ENCODE measurements at regions not wholly inside any gene's neighbourhood (a gene's known extent, or its start where the extent isn't known, plus 50 kb on each side); places are given as distances from the start of the nearest gene placed in this dataset.

DNA sequence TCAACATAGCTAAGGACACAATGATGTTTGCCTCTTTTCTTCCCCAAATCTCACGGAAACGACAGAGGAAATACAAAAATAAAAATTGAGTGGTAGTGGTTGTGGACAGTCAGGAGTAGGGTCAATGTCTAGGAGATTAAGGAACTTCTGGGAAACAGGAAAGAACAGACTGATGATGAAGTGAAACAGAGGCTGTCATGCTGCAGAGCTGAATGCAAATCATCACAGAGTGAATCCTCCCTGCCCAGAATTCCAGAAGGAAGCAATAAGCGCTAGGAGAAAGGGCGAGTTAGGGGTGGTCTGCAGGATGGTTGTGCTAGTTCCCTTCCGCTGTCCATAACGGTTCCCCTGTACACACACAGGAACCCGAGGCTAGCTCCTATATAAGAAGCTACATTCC is 64.7 kb upstream of the POMGNT2 start:
- no peaks in the 10 kb centered on the region for H3K36me3 ChIP-seq (ENCODE audit: control insufficient read depth in 2 of 2, extremely low read depth in 1 of 2, insufficient read depth in 2 of 2, low read length in 2 of 2)
- POLR2A ChIA-PET = no interaction called here
- no peak overlapping the region for H3K9ac ChIP-seq (replicated peaks; ENCODE audit: extremely low read depth, insufficient read depth, low read length)
- H3K9me3 ChIP-seq (replicated peaks; ENCODE audit: control insufficient read depth, insufficient read depth, low read length) = no peaks in the 10 kb centered on the region
- CTCF ChIA-PET = interaction anchor here (1.1 to 1.7 kb wide), 3 partner anchors 8 to 53 kb away, joined by 3 to 6 read pairs (median 4); no protein-coding TSS in a partner anchor
- no peaks in the 10 kb centered on the region for H3K79me2 ChIP-seq (ENCODE audit: control insufficient read depth, insufficient read depth, low read length)
- DNase-seq (ENCODE audit: low read depth, low spot score) (no peak), FAIRE-seq (no peak)
- no peaks in the 10 kb centered on the region for H4K20me1 ChIP-seq (replicated peaks; ENCODE audit: control insufficient read depth, extremely low read depth, insufficient read depth, low read length)
- H3K9me1 ChIP-seq (replicated peaks; ENCODE audit: control insufficient read depth, extremely low read depth, insufficient read depth, low read length) = no peaks in the 10 kb centered on the region
- BruUV-seq (replicated peaks) = no TSS peak
- no peak overlapping the region for H3K27ac ChIP-seq (ENCODE audit: insufficient read depth, low read depth, low read length)
- H3K27me3 ChIP-seq (ENCODE audit: control insufficient read depth in 2 of 2, insufficient read depth in 2 of 2, low read length in 2 of 2) = no peaks in the 10 kb centered on the region
- intact Hi-C loops (cut with micrococcal nuclease) (no loop called here), dilution Hi-C loops (cut with MboI; ENCODE audit: extremely low pct_ligation_motif_present, low sequenced_read_pairs) (no loop called here)
- no peak for TF ChIP-seq JUN (IDR thresholded peaks at IDR 0.05; ENCODE audit: borderline replicate concordance, insufficient read depth, insufficient read length, low read depth)
- no peak overlapping the region for H3K4me2 ChIP-seq (ENCODE audit: insufficient read depth, low read length)
- H3K4me3 ChIP-seq (replicated peaks in 1 of 3; ENCODE audit: insufficient read depth in 1 of 3, low read depth in 1 of 3, low read length in 3 of 3) = no peak overlapping the region
- H3K4me1 ChIP-seq (ENCODE audit: control insufficient read depth, extremely low read depth, insufficient read depth, low read length) = no peaks in the 10 kb centered on the region
- H2AFZ ChIP-seq (ENCODE audit: low read depth, low read length) = no peak overlapping the region

DNA sequence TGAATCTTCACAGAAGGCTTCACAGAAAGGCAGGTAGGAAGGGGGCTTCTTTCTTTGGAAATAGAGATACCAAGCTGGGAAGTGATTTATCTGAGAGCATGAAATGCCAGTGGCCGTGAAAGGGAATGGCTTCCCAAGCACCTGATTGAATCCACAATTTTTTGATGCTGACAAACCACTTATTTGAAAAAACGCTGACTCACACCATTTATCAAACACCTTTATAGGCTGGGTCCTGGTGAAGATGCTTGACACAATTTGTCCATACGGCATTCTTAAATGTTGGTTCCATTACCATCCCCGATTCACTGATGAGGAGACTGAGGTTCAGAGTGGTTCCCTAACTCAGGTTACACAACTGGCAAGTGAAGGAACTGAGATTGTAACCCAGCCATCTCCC is 64.1 kb upstream of the POMGNT2 start:
- H3K36me3 ChIP-seq (ENCODE audit: control insufficient read depth in 2 of 2, extremely low read depth in 1 of 2, insufficient read depth in 2 of 2, low read length in 2 of 2) = no peaks in the 10 kb centered on the region
- H3K27me3 ChIP-seq (ENCODE audit: control insufficient read depth in 2 of 2, insufficient read depth in 2 of 2, low read length in 2 of 2) = no peaks in the 10 kb centered on the region
- ChIA-PET CTCF (interaction anchor here (1.1 to 1.4 kb wide), 2 partner anchors 14 to 54 kb away, joined by 3 to 5 read pairs; no protein-coding TSS in a partner anchor), POLR2A (no interaction called here)
- no peak overlapping the region for H3K27ac ChIP-seq (ENCODE audit: insufficient read depth, low read depth, low read length)
- H3K9ac ChIP-seq (replicated peaks; ENCODE audit: extremely low read depth, insufficient read depth, low read length) = no peak overlapping the region
- H3K9me1 ChIP-seq (replicated peaks; ENCODE audit: control insufficient read depth, extremely low read depth, insufficient read depth, low read length) = no peaks in the 10 kb centered on the region
- H3K4me2 ChIP-seq (ENCODE audit: insufficient read depth, low read length) = no peak overlapping the region
- no peaks in the 10 kb centered on the region for H4K20me1 ChIP-seq (replicated peaks; ENCODE audit: control insufficient read depth, extremely low read depth, insufficient read depth, low read length)
- DNase-seq (ENCODE audit: low read depth, low spot score) = no peak
- H2AFZ ChIP-seq (ENCODE audit: low read depth, low read length) = no peak overlapping the region
- no peaks in the 10 kb centered on the region for H3K4me1 ChIP-seq (ENCODE audit: control insufficient read depth, extremely low read depth, insufficient read depth, low read length)
- intact Hi-C loops (cut with micrococcal nuclease) = no loop called here
- TF ChIP-seq, protein P1, sequence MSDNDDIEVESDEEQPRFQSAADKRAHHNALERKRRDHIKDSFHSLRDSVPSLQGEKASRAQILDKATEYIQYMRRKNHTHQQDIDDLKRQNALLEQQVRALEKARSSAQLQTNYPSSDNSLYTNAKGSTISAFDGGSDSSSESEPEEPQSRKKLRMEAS (IDR thresholded peaks at IDR 0.05; ENCODE audit: insufficient read depth, insufficient read length) = no peak
- TF ChIP-seq POLR2AphosphoS5 (IDR thresholded peaks at IDR 0.05; ENCODE audit: insufficient read depth, low read depth, low read length) (no peak), EZH2 (IDR thresholded peaks at IDR 0.05; ENCODE audit: borderline replicate concordance, low read depth, low read length, severe bottlenecking) (no peak), POLR2A (IDR thresholded peaks at IDR 0.05; ENCODE audit: low read depth, low read length) (no peak), MYC (IDR thresholded peaks at IDR 0.05; ENCODE audit: low read depth, low read length) (no peak), FOS (IDR thresholded peaks at IDR 0.05; ENCODE audit: borderline replicate concordance, insufficient read depth, low read length) (no peak), JUN (IDR thresholded peaks at IDR 0.05; ENCODE audit: borderline replicate concordance, insufficient read depth, insufficient read length, low read depth) (no peak), GATA2 (IDR thresholded peaks at IDR 0.05; ENCODE audit: insufficient read depth, insufficient read length, low read depth, low read length) (no peak)
- TF ChIP-seq, protein P2, sequence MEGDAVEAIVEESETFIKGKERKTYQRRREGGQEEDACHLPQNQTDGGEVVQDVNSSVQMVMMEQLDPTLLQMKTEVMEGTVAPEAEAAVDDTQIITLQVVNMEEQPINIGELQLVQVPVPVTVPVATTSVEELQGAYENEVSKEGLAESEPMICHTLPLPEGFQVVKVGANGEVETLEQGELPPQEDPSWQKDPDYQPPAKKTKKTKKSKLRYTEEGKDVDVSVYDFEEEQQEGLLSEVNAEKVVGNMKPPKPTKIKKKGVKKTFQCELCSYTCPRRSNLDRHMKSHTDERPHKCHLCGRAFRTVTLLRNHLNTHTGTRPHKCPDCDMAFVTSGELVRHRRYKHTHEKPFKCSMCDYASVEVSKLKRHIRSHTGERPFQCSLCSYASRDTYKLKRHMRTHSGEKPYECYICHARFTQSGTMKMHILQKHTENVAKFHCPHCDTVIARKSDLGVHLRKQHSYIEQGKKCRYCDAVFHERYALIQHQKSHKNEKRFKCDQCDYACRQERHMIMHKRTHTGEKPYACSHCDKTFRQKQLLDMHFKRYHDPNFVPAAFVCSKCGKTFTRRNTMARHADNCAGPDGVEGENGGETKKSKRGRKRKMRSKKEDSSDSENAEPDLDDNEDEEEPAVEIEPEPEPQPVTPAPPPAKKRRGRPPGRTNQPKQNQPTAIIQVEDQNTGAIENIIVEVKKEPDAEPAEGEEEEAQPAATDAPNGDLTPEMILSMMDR (IDR thresholded peaks at IDR 0.05; ENCODE audit: extremely low read depth in 1 of 2, insufficient read depth in 1 of 2, low read depth in 1 of 2, low read length in 2 of 2) = no peak
- BruUV-seq (replicated peaks) = no TSS peak
- dilution Hi-C loops (cut with MboI; ENCODE audit: extremely low pct_ligation_motif_present, low sequenced_read_pairs) = no loop called here
- H3K9me3 ChIP-seq (replicated peaks; ENCODE audit: control insufficient read depth, insufficient read depth, low read length) = no peaks in the 10 kb centered on the region
- H3K4me3 ChIP-seq (replicated peaks in 1 of 3; ENCODE audit: insufficient read depth in 1 of 3, low read depth in 1 of 3, low read length in 3 of 3) = no peak overlapping the region
- FAIRE-seq = no peak
- no peaks in the 10 kb centered on the region for H3K79me2 ChIP-seq (ENCODE audit: control insufficient read depth, insufficient read depth, low read length)
